ENCODE measurements at regions not wholly inside any gene's neighbourhood (a gene's known extent, or its start where the extent isn't known, plus 50 kb on each side); places are given as distances from the start of the nearest gene placed in this dataset.

DNA sequence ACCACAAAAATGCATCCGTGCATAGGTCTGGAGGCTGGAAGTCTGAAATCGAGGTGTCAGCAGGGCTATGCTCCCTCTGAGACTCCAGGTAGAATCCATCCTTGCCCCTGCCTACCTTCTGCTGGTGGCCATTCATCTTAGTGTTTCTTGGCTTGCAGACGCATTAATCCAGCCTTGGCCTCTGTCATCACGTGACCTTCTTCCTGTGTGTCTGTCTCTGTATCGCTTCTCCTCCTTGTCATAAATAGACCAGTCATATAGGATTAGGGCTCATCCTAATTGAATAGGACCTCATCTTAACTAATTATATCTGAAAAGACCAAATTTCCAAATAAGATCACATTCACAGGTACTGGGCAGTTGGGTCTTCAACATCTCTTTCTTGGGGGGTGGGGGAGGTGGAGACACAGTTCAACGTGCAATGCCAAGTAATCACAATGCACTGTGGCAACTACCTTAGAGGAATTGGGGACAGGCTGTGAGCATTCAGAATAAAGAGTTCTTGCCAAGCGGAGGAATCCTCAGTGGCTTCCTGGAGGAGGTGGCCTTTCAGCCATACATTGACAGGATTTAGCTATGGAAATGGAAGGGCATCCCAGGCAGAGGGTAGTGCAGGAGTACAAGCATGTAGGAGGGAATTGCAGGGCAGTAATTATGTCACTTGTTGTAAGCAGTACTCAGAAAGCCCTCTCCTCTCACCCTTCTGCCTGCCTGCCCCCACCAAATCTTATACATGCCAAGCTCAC, 96.2 kb upstream of the SYT13 start:
- TF ChIP-seq, protein P1, sequence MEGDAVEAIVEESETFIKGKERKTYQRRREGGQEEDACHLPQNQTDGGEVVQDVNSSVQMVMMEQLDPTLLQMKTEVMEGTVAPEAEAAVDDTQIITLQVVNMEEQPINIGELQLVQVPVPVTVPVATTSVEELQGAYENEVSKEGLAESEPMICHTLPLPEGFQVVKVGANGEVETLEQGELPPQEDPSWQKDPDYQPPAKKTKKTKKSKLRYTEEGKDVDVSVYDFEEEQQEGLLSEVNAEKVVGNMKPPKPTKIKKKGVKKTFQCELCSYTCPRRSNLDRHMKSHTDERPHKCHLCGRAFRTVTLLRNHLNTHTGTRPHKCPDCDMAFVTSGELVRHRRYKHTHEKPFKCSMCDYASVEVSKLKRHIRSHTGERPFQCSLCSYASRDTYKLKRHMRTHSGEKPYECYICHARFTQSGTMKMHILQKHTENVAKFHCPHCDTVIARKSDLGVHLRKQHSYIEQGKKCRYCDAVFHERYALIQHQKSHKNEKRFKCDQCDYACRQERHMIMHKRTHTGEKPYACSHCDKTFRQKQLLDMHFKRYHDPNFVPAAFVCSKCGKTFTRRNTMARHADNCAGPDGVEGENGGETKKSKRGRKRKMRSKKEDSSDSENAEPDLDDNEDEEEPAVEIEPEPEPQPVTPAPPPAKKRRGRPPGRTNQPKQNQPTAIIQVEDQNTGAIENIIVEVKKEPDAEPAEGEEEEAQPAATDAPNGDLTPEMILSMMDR (IDR thresholded peaks at IDR 0.05) = no peak
- TF ChIP-seq POLR2A (IDR thresholded peaks at IDR 0.05) = no peak

Measured in gastroesophageal sphincter (tissue), 3 donors.